ENCODE measurements at regions not wholly inside any gene's neighbourhood (a gene's known extent, or its start where the extent isn't known, plus 50 kb on each side); places are given as distances from the start of the nearest gene placed in this dataset.

- 84% methylated on average over 1 of the region's 1 CpG for WGBS
- no peak overlapping the region for H3K27ac ChIP-seq (ENCODE audit: low read length)
- H3K4me1 ChIP-seq (ENCODE audit: control insufficient read depth, insufficient read depth, low read length) = no peaks in the 10 kb centered on the region
- H3K4me3 ChIP-seq (ENCODE audit: low read length) = no peak overlapping the region
- no peak for DNase-seq
- intact Hi-C loops (cut with DNase I) = no loop called here
- H3K9me3 ChIP-seq (ENCODE audit: control insufficient read depth, low read length) = no peaks in the 10 kb centered on the region
- ATAC-seq = no peak
- no peaks in the 10 kb centered on the region for H3K27me3 ChIP-seq (ENCODE audit: control insufficient read depth, insufficient read depth)
Observed at GRCh38 chr4:59629348-59629747, 1570.8 kb upstream of the ADGRL3 start.

DNA sequence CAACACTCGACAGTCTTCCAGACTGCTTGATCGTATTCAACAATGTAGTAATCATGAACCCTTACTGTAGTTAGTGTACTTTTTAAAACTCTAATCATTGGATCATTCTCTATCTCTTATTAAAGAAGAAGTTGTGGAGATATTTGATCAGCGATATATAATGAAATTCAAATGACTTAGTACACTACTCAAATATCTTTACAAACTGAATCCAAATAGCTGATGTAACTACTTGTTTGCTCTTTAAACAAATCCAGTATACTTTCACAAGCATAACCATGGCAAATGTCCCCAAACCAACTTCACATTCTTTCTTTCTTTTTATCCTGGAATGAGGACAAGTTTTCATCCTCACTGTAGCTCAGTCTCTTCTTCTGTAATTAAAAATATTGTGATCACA lies 1569.9 kb upstream of the ADGRL3 start:
- no peak overlapping the region for H3K4me3 ChIP-seq (ENCODE audit: low read length)
- DNase-seq = no peak
- H3K9me3 ChIP-seq (ENCODE audit: control insufficient read depth, low read length) = no peaks in the 10 kb centered on the region

DNA sequence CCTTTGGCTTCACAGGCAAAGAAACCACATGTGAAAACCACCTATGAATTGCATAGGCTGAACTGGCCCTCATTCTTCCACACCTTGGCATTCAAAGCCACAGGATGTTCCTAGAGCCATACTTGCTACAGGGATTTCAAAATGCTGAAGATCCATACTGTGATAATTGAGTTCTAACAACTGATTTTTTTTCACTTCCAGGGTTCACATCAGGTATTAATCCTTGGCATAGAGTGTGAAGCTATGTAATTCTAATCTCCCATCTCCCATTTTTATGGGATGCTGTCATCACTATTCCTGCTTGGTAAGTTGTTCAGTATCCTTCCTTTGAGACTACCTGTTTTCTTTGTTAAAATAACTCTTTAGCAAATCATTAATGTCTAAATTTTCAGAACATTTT lies 1569.2 kb upstream of the ADGRL3 start:
- no peak for ATAC-seq
- Histone ChIP-seq H3K4me3 (ENCODE audit: low read length) (no peak overlapping the region), H3K9me3 (ENCODE audit: control insufficient read depth, low read length) (no peaks in the 10 kb centered on the region), H3K27ac (ENCODE audit: low read length) (no peak overlapping the region), H3K4me1 (ENCODE audit: control insufficient read depth, insufficient read depth, low read length) (no peaks in the 10 kb centered on the region), H3K27me3 (ENCODE audit: control insufficient read depth, insufficient read depth) (no peaks in the 10 kb centered on the region)
- DNase-seq = no peak
- intact Hi-C loops (cut with DNase I) = no loop called here

More for the DNA sequence above, 1569.9 kb upstream of the ADGRL3 start:
- H3K27ac ChIP-seq (ENCODE audit: low read length) = no peak overlapping the region
- intact Hi-C loops (cut with DNase I) = no loop called here
- ATAC-seq = no peak
- no peaks in the 10 kb centered on the region for H3K4me1 ChIP-seq (ENCODE audit: control insufficient read depth, insufficient read depth, low read length)
- 91% methylated on average over 3 of the region's 3 CpGs for WGBS
- no peaks in the 10 kb centered on the region for H3K27me3 ChIP-seq (ENCODE audit: control insufficient read depth, insufficient read depth)

- Histone ChIP-seq H3K9me3 (ENCODE audit: control insufficient read depth, low read length) (no peaks in the 10 kb centered on the region), H3K27me3 (ENCODE audit: control insufficient read depth, insufficient read depth) (no peaks in the 10 kb centered on the region), H3K4me3 (ENCODE audit: low read length) (no peak overlapping the region), H3K27ac (ENCODE audit: low read length) (no peak overlapping the region), H3K4me1 (ENCODE audit: control insufficient read depth, insufficient read depth, low read length) (no peaks in the 10 kb centered on the region)
- ATAC-seq (no peak), DNase-seq (no peak)
- 72% methylated on average over 1 of the region's 1 CpG for WGBS
- intact Hi-C loops (cut with DNase I) = no loop called here
Observed at GRCh38 chr4:59637596-59637995, 1562.5 kb upstream of the ADGRL3 start.

GRCh38 chr4:59643682-59644081 lies 1556.4 kb upstream of the ADGRL3 start:
- Histone ChIP-seq H3K4me3 (ENCODE audit: low read length) (no peak overlapping the region), H3K27me3 (ENCODE audit: control insufficient read depth, insufficient read depth) (no peaks in the 10 kb centered on the region), H3K4me1 (ENCODE audit: control insufficient read depth, insufficient read depth, low read length) (no peaks in the 10 kb centered on the region), H3K9me3 (ENCODE audit: control insufficient read depth, low read length) (no peaks in the 10 kb centered on the region), H3K27ac (ENCODE audit: low read length) (no peak overlapping the region)
- 74% methylated on average over 1 of the region's 1 CpG for WGBS
- no peak for DNase-seq
- intact Hi-C loops (cut with DNase I) = no loop called here
- ATAC-seq = no peak

GRCh38 chr4:59644765-59645164 lies 1555.4 kb upstream of the ADGRL3 start:
- H3K27ac ChIP-seq (ENCODE audit: low read length) = no peak overlapping the region
- DNase-seq = no peak
- intact Hi-C loops (cut with DNase I) = no loop called here
- no peaks in the 10 kb centered on the region for H3K27me3 ChIP-seq (ENCODE audit: control insufficient read depth, insufficient read depth)
- no peak overlapping the region for H3K4me3 ChIP-seq (ENCODE audit: low read length)
- no peaks in the 10 kb centered on the region for H3K4me1 ChIP-seq (ENCODE audit: control insufficient read depth, insufficient read depth, low read length)
- no peaks in the 10 kb centered on the region for H3K9me3 ChIP-seq (ENCODE audit: control insufficient read depth, low read length)
- ATAC-seq = no peak
- WGBS = 88% methylated on average over 3 of the region's 3 CpGs

DNA sequence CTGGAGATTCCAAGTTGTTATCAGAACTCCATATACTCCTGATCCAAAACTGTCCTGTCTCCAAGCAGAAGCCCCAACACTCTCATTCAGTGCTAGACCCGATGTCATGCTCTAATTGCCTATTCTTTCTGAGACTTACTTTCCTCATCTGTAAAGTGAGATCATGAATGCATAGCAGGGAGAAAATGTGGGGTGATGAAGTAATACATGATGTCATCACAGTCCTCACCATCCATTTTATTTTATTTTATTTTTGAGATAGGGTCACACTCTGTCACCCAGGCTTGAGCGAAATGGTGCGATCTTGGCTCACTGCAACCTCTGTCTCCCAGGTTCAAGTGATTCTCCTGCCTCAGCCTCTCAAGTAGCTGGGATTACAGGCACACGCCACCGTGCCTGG lies 1554.0 kb upstream of the ADGRL3 start:
- DNase-seq = no peak
- intact Hi-C loops (cut with DNase I) = no loop called here
- no peaks in the 10 kb centered on the region for H3K4me1 ChIP-seq (ENCODE audit: control insufficient read depth, insufficient read depth, low read length)
- no peaks in the 10 kb centered on the region for H3K9me3 ChIP-seq (ENCODE audit: control insufficient read depth, low read length)
- no peaks in the 10 kb centered on the region for H3K27me3 ChIP-seq (ENCODE audit: control insufficient read depth, insufficient read depth)
- no peak overlapping the region for H3K27ac ChIP-seq (ENCODE audit: low read length)
- WGBS = 94% methylated on average over 5 of the region's 5 CpGs
- no peak for ATAC-seq
- H3K4me3 ChIP-seq (ENCODE audit: low read length) = no peak overlapping the region

DNA sequence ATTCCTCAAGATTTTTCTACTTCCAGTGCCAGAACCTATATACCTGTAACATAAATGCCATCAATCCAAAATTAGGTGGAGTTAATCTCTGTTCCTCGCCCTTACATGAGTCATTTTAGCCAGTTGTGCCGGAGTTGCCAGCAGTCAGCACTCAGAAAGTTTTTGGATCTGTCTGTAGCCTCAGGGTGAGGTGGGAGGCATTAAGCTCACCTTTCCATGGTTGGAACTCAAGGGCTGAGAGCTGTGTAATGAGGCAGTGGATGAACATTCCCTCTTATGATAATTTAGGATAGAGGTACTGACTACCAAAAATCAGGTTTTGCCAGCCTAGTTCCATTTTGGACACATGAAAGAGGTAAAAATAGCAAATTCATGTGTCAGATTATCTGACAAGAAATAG lies 1553.1 kb upstream of the ADGRL3 start:
- ATAC-seq (no peak), DNase-seq (peak in 1 of 3 donors; percentile 28)
- intact Hi-C loops (cut with DNase I) = no loop called here
- no peak overlapping the region for H3K4me3 ChIP-seq (ENCODE audit: low read length)
- no peaks in the 10 kb centered on the region for H3K27me3 ChIP-seq (ENCODE audit: control insufficient read depth, insufficient read depth)
- H3K27ac ChIP-seq (ENCODE audit: low read length) = no peak overlapping the region
- WGBS = 67% methylated on average over 2 of the region's 2 CpGs
- H3K4me1 ChIP-seq (ENCODE audit: control insufficient read depth, insufficient read depth, low read length) = no peaks in the 10 kb centered on the region
- H3K9me3 ChIP-seq (ENCODE audit: control insufficient read depth, low read length) = no peaks in the 10 kb centered on the region

DNA sequence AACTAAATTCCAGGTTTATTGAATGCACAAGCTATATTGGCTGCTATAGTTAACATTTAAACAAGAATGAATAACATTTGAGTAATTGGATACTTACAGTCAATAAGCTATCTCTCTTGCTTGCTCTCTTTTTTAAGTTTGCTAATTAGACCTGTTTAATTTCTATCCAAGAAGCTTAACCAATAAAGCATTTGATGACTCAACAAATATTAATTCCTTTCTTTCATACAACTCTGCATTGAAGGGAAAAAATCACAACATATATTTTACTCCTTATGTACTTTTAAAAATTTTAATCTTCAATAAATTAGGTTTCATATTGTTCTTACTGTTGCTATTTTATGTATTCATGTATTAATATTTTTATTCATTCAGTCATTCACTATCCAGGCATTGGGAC lies 1552.6 kb upstream of the ADGRL3 start:
- no peaks in the 10 kb centered on the region for H3K9me3 ChIP-seq (ENCODE audit: control insufficient read depth, low read length)
- intact Hi-C loops (cut with DNase I) = no loop called here
- H3K4me3 ChIP-seq (ENCODE audit: low read length) = no peak overlapping the region
- ATAC-seq (no peak), DNase-seq (no peak)
- H3K4me1 ChIP-seq (ENCODE audit: control insufficient read depth, insufficient read depth, low read length) = no peaks in the 10 kb centered on the region
- H3K27ac ChIP-seq (ENCODE audit: low read length) = no peak overlapping the region
- no peaks in the 10 kb centered on the region for H3K27me3 ChIP-seq (ENCODE audit: control insufficient read depth, insufficient read depth)

- intact Hi-C loops (cut with DNase I) = no loop called here
- Histone ChIP-seq H3K4me1 (ENCODE audit: control insufficient read depth, insufficient read depth, low read length) (no peaks in the 10 kb centered on the region), H3K9me3 (ENCODE audit: control insufficient read depth, low read length) (no peaks in the 10 kb centered on the region), H3K4me3 (ENCODE audit: low read length) (no peak overlapping the region), H3K27me3 (ENCODE audit: control insufficient read depth, insufficient read depth) (no peaks in the 10 kb centered on the region), H3K27ac (ENCODE audit: low read length) (no peak overlapping the region)
- DNase-seq (no peak), ATAC-seq (no peak)
- WGBS = 73% methylated on average over 3 of the region's 3 CpGs
Observed at GRCh38 chr4:59650861-59651260, 1549.3 kb upstream of the ADGRL3 start.

GRCh38 chr4:59655996-59656395 lies 1544.1 kb upstream of the ADGRL3 start:
- H3K9me3 ChIP-seq (ENCODE audit: control insufficient read depth, low read length) = no peaks in the 10 kb centered on the region
- H3K27me3 ChIP-seq (ENCODE audit: control insufficient read depth, insufficient read depth) = no peaks in the 10 kb centered on the region
- ATAC-seq (no peak), DNase-seq (peak in 2 of 3 donors; percentile 4 to 18)
- no peaks in the 10 kb centered on the region for H3K4me1 ChIP-seq (ENCODE audit: control insufficient read depth, insufficient read depth, low read length)
- 84% methylated on average over 4 of the region's 4 CpGs for WGBS
- H3K4me3 ChIP-seq (ENCODE audit: low read length) = no peak overlapping the region
- intact Hi-C loops (cut with DNase I) = no loop called here
- H3K27ac ChIP-seq (ENCODE audit: low read length) = no peak overlapping the region

DNA sequence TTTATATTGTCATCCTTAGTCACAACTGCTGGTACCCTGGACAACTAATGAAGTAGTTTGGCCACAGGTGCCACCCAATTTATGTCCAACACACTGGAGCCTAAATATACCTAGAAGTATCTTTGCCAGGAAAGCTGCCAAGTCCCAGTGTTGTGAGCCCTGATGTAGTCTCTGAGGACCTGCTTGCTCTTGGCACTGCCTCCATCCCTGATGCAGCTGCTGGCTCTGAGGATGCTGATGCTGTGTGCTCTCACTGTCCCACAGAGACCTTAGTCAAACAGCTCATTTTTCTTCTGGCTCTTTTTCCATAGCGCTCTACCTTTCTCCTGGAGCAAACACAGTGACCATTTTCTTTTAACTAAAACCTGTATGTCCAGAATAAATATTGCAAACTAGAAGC lies 1535.4 kb upstream of the ADGRL3 start:
- intact Hi-C loops (cut with DNase I) = no loop called here
- ATAC-seq = no peak
- WGBS = 93% methylated on average over 1 of the region's 1 CpG

More for the DNA sequence above, 1535.4 kb upstream of the ADGRL3 start:
- H3K4me1 ChIP-seq (ENCODE audit: control insufficient read depth, insufficient read depth, low read length) = no peaks in the 10 kb centered on the region
- no peaks in the 10 kb centered on the region for H3K9me3 ChIP-seq (ENCODE audit: control insufficient read depth, low read length)
- no peaks in the 10 kb centered on the region for H3K27me3 ChIP-seq (ENCODE audit: control insufficient read depth, insufficient read depth)
- H3K27ac ChIP-seq (ENCODE audit: low read length) = no peak overlapping the region
- H3K4me3 ChIP-seq (ENCODE audit: low read length) = no peak overlapping the region
- no peak for DNase-seq
